Activated B cell treated with CpG ODN at 0.5 μM for 24 hours (primary cell): ENCODE measurements at regions not wholly inside any gene's neighbourhood (a gene's known extent, or its start where the extent isn't known, plus 50 kb on each side); places are given as distances from the start of the nearest gene placed in this dataset.

Experiments
- ATAC-seq: fragments of 200-7000 bp; cut with Tn5 transposase; one replicate; pipeline ENCODE4 v1.10.0; 2021; ENCODE audit warnings: low read depth, mild to moderate bottlenecking, moderate library complexity
- CTCF ChIA-PET: fragments of 350-600 bp; sonication (Branson Sonifier 250); formaldehyde crosslinking; loops from one replicate; lab custom pipeline; 2021; ENCODE audit warnings: antibody characterized with exemption; lab: Charles Lee
- POLR2A ChIA-PET: fragments of 350-600 bp; sonication (Branson Sonifier 250); formaldehyde crosslinking; loops from one replicate; lab custom pipeline; 2021; ENCODE audit warnings: antibody characterized with exemption; lab: Charles Lee
- DNase-seq: peaks from one replicate; pipeline ENCODE4 v3.0.0; 2022
- H3K27ac Mint-ChIP-seq: one replicate; pipeline ENCODE4 v1.8.0; 2020; ENCODE audit warnings: mixed read lengths
- H3K27me3 Mint-ChIP-seq: one replicate; pipeline ENCODE4 v1.8.0; 2021; ENCODE audit warnings: mixed read lengths
- H3K36me3 Mint-ChIP-seq: one replicate; pipeline ENCODE4 v1.8.0; 2021; ENCODE audit warnings: low read depth, mixed read lengths
- H3K4me1 Mint-ChIP-seq: one replicate; pipeline ENCODE4 v1.8.0; 2021; ENCODE audit warnings: mixed read lengths
- H3K4me3 Mint-ChIP-seq: one replicate; pipeline ENCODE4 v1.8.0; 2020; ENCODE audit warnings: mild to moderate bottlenecking, mixed read lengths
- H3K9me3 Mint-ChIP-seq: one replicate; pipeline ENCODE4 v1.8.0; 2020; ENCODE audit warnings: mixed read lengths
- intact Hi-C: fragments of 100-400 bp; cut with micrococcal nuclease; formaldehyde crosslinking; loops from one replicate; pipeline ENCODE4 v1.15.1; 2024
- TF ChIP-seq, protein P1 (sequence below): fragments of 200-600 bp; IDR thresholded peaks from one replicate; pipeline ENCODE4 v1.8.0; 2022; ENCODE audit warnings: antibody characterized with exemption, mild to moderate bottlenecking

DNA sequence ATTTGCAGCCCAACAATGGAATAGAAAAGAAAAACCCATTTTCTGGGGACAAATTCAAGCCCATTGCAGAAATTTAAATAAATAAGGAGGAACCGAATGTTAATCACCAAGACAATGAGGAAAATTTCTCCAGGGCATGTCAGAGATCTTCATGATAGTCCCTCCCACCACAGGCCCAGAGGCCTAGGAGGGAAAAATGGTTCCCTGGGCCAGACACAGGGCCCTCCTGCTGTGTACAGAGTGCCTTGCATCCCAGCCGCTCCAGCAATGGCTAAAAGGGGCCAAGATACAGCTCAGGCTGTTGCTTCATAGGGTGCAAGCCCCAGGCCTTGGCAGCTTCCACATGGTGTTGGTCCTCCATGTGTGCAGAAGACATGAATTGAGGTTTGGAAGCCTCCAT, 73.4 kb upstream of the FOXE1 start:
- intact Hi-C loops, result no loop called here
- Mint-ChIP-seq H3K4me1 (no peaks in the 10 kb centered on the region), H3K4me3 (no peak overlapping the region), H3K27ac (no peak overlapping the region), H3K36me3 (peaks cover 5% of the 10 kb centered on the region), H3K9me3 (peaks cover 11% of the 10 kb centered on the region), H3K27me3 (peaks cover 18% of the 10 kb centered on the region)
- TF ChIP-seq, protein P1, sequence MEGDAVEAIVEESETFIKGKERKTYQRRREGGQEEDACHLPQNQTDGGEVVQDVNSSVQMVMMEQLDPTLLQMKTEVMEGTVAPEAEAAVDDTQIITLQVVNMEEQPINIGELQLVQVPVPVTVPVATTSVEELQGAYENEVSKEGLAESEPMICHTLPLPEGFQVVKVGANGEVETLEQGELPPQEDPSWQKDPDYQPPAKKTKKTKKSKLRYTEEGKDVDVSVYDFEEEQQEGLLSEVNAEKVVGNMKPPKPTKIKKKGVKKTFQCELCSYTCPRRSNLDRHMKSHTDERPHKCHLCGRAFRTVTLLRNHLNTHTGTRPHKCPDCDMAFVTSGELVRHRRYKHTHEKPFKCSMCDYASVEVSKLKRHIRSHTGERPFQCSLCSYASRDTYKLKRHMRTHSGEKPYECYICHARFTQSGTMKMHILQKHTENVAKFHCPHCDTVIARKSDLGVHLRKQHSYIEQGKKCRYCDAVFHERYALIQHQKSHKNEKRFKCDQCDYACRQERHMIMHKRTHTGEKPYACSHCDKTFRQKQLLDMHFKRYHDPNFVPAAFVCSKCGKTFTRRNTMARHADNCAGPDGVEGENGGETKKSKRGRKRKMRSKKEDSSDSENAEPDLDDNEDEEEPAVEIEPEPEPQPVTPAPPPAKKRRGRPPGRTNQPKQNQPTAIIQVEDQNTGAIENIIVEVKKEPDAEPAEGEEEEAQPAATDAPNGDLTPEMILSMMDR, result no peak
- no peak for DNase-seq
- ChIA-PET POLR2A (no interaction called here), CTCF (no interaction called here)
- ATAC-seq, result no peak

DNA sequence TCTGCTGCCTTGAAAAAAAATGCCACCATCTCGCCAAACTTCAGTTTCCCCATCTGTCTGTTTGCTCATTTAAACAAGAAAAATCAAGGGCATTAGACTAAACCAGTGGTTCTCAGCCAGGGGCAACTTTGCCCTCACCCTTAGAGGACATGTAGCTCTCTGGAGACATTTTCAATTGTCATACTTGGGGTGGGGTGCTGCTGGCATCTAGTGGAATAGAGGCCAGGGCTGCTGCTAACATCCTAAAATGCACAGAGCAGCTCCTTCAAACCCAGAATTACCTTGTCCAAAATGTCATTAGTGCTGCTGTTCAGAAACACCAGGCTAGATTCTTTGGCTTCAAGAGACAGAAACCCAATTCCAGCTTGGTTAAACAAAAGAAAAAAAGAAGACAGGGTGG, 71.1 kb upstream of the FOXE1 start:
- DNase-seq, result no peak
- POLR2A ChIA-PET, result no interaction called here
- TF ChIP-seq, protein P1, result no peak
- CTCF ChIA-PET, result no interaction called here
- Mint-ChIP-seq H3K4me3 (no peak overlapping the region), H3K9me3 (peaks cover 11% of the 10 kb centered on the region), H3K27me3 (peaks cover 14% of the 10 kb centered on the region), H3K27ac (no peak overlapping the region), H3K4me1 (no peaks in the 10 kb centered on the region), H3K36me3 (peaks cover 5% of the 10 kb centered on the region)
- no peak for ATAC-seq
- intact Hi-C loops, result no loop called here

DNA sequence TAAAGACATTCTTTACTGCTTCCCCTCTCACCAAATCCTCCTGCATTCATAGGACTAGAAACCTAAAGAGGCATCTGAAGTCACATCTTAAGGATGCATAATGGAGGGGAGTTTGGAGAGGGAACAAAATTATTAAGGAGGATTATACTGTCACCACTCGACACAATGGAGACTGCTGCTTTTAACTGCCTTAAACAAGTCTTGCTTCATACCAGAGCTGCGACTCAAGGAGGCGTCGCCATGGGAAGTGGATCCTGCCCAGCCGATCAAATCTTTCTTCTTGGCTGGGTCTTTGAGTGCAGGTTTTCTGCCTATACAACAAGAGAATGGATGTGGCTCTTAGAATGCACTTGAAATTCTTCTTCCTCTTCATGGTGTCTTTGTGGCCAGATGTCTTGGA, 66.7 kb upstream of the FOXE1 start:
- CTCF ChIA-PET, result no interaction called here
- peaks cover 22% of the 10 kb centered on the region for H3K27me3 Mint-ChIP-seq
- intact Hi-C loops, result no loop called here
- ATAC-seq, result no peak
- POLR2A ChIA-PET, result no interaction called here
- TF ChIP-seq, protein P1, result no peak
- no peaks in the 10 kb centered on the region for H3K4me1 Mint-ChIP-seq
- no peaks in the 10 kb centered on the region for H3K9me3 Mint-ChIP-seq
- H3K36me3 Mint-ChIP-seq, result no peaks in the 10 kb centered on the region
- no peak overlapping the region for H3K4me3 Mint-ChIP-seq
- no peak overlapping the region for H3K27ac Mint-ChIP-seq
- no peak for DNase-seq

DNA sequence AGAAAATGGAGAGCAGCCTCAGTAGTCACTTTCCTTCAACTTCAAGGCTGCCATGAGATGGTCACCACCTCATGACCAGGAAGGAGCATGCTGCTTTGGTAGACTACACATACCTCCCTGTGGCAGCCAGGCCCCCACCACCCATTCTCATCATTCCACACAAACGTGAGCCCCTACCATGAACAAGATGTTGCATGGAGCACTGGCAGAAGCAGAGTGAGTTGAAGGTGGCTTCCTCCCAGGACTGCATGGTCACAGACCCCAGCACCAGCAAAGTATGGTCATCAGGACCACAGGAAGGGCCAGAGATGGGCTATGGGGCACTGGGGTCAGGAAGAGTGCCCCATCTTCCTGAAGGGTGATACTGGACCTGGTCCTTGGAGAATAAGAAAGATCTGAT, 65.5 kb upstream of the FOXE1 start:
- ChIA-PET POLR2A (no interaction called here), CTCF (no interaction called here)
- no peak for DNase-seq
- TF ChIP-seq, protein P1, result no peak
- no peaks in the 10 kb centered on the region for H3K9me3 Mint-ChIP-seq
- no peaks in the 10 kb centered on the region for H3K4me1 Mint-ChIP-seq
- H3K27ac Mint-ChIP-seq, result no peak overlapping the region
- no peak for ATAC-seq
- peaks cover 16% of the 10 kb centered on the region for H3K27me3 Mint-ChIP-seq
- intact Hi-C loops, result no loop called here
- no peak overlapping the region for H3K4me3 Mint-ChIP-seq
- no peaks in the 10 kb centered on the region for H3K36me3 Mint-ChIP-seq

DNA sequence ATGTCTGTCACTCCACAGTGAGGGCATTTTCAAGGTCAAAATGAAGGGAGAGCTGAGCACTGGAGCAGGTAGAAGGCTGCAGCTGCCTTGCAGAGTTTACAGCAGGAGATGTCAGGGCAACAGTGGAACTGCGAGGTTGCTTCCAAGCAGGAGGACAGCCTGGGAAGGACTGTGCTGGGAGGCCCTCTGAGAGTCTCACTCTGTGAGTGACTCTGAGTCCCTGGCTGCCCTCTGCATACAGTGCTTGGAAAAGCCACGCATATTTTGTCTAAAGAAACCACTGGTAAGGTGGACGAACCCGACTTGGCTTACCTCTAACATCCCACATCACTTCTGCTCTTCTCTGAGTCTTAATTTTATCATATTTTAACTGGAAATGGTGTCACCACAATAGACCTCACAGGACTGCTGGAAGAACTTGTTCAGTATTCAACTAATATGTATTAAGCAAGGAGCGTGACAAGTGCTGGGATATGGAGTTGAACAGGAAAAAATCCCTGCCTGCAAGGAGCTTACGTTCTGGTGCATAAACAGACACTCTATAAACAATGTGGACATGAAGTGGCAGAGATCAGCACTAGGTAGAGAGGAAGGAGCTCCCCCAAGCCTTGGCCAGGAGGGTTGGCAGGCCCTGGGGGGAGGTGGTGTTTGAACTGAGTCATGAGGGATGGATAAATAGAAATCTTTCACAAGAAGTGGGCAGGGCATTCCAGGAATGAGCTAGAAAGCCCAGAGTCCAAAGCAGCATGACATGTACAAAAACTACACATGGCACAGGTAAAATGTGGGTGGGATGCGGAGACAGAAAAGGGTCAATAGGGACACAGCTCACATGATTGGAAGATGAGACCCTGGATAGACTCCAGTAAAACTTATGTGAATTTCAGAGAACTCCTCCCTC, 64.0 kb upstream of the FOXE1 start:
- intact Hi-C loops, result no loop called here
- ChIA-PET CTCF (no interaction called here), POLR2A (no interaction called here)
- H3K27me3 Mint-ChIP-seq, result peaks cover 14% of the 10 kb centered on the region
- no peak overlapping the region for H3K4me3 Mint-ChIP-seq
- no peaks in the 10 kb centered on the region for H3K4me1 Mint-ChIP-seq
- TF ChIP-seq, protein P1, result no peak
- no peak overlapping the region for H3K27ac Mint-ChIP-seq
- no peaks in the 10 kb centered on the region for H3K9me3 Mint-ChIP-seq
- ATAC-seq (no peak), DNase-seq (no peak)
- no peaks in the 10 kb centered on the region for H3K36me3 Mint-ChIP-seq
